GM13977 (cell line): ENCODE measurements at regions not wholly inside any gene's neighbourhood (a gene's known extent, or its start where the extent isn't known, plus 50 kb on each side); places are given as distances from the start of the nearest gene placed in this dataset.

Source experiments
- DNase-seq: peaks from one replicate; pipeline ENCODE4 v3.0.0; 2012; ENCODE audit warnings: low spot score
- CTCF ChIP-seq: IDR thresholded peaks from 2 replicates; pipeline ENCODE4 v1.5.1; 2012; ENCODE audit warnings: mild to moderate bottlenecking, control low read depth; ENCODE audit not compliant: insufficient read depth; ENCODE audit errors: extremely low read depth, missing control alignments
- in situ Hi-C: fragments of 300-500 bp; cut with MboI; formaldehyde crosslinking; loops from one replicate; pipeline ENCODE4 v1.12.0; 2022; ENCODE audit warnings: low sequenced_read_pairs, low pct_unique_long_range_greater_than_20kb, mixed read lengths, inconsistent platforms; ENCODE audit not compliant: unreplicated experiment

- in situ Hi-C loops: no loop called here
- TF ChIP-seq CTCF: no peak
- DNase-seq: no peak
Measured at GRCh38 chr10:126732868-126733267, 62.4 kb upstream of the C10orf90 start.

GRCh38 chr10:126734015-126734414 is 63.5 kb upstream of the C10orf90 start:
- TF ChIP-seq CTCF: no peak
- in situ Hi-C loops: no loop called here
- no peak for DNase-seq

GRCh38 chr10:126734967-126735366 is 64.5 kb upstream of the C10orf90 start:
- in situ Hi-C loops: no loop called here
- no peak for TF ChIP-seq CTCF
- DNase-seq: no peak

DNA sequence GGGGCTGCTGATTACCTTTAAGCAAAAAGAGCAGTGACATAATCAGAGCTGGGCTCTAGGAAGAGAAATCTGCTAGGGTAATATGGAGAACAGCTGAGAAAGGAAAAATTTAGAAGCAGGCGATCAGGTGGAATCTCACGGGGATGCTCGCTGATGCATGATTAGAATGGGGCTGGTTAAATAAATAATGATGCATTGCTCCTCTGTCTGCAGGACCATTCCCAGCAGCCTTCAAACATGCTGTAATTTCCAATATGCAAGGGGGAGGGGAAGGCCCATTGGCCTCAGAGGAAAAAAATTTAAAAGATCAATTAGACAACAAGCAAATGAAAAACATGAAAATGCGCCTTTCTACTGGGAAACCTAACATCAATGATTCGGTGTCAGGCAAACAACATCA is 65.6 kb upstream of the C10orf90 start:
- in situ Hi-C loops: no loop called here
- no peak for DNase-seq
- TF ChIP-seq CTCF: no peak

DNA sequence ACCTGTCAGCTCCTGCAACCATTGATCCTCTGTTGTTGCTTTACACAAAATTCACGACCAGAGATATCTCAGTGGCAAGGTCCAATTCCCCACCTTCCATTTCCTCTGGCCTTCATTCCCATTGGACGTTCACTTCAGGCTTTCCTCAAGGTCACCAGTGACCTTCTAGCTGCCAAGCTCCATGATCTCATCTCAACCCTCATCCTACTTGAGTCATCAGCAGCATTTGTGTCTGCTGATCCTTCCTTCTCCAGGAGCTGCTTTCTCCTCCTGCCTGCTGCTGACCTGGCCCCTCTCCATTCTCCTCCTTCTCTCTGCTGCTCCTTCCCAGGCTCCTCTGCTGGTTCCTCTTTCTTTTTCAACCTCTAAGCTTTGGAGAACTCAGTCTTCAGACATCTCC is 66.2 kb upstream of the C10orf90 start:
- in situ Hi-C loops: no loop called here

DNA sequence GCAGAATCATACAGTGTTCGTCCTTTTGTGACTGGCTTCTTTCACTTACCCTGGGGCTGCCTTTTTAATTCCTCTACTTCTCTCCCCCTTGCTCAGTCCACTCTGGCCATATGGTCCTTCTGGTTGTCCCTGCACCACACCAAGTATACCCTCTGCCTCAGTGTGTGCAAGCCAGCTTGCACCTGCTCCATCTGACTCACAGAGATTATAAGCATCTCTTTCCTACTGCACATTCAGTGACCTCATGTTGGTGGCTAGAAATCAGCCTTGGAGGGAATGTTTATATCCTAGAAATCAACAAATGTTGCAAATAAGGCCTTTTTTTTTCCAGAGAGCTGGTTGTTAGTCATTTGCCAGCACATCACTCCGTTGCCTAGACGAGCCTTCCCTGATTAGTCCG is 67.5 kb upstream of the C10orf90 start:
- in situ Hi-C loops: no loop called here
- no peak for DNase-seq
- TF ChIP-seq CTCF: no peak

More for the DNA sequence above, 66.2 kb upstream of the C10orf90 start:
- no peak for TF ChIP-seq CTCF
- DNase-seq: no peak

GRCh38 chr10:126744571-126744970 is 74.1 kb upstream of the C10orf90 start:
- in situ Hi-C loops: no loop called here

More at GRCh38 chr10:126744571-126744970, 74.1 kb upstream of the C10orf90 start:
- no peak for DNase-seq
- no peak for TF ChIP-seq CTCF
